PC-3 (cell line): ENCODE measurements at regions not wholly inside any gene's neighbourhood (a gene's known extent, or its start where the extent isn't known, plus 50 kb on each side); places are given as distances from the start of the nearest gene placed in this dataset.

ENCODE experiments used
- CTCF ChIP-seq: fragments of 300-600 bp; sonication (generic); conservative IDR thresholded peaks from 2 replicates; pipeline ENCODE4 v1.5.1; 2017; ENCODE audit warnings: antibody characterized with exemption, low read depth, mild to moderate bottlenecking, low read length
- EZH2 ChIP-seq: fragments of 300-600 bp; sonication (generic); IDR thresholded peaks from one replicate; pipeline ENCODE4 v1.6.1; 2017; ENCODE audit warnings: antibody characterized with exemption, mild to moderate bottlenecking, low read length; ENCODE audit not compliant: unreplicated experiment
- EZH2phosphoT487 ChIP-seq: fragments of 300-600 bp; sonication (generic); IDR thresholded peaks from 2 replicates; pipeline ENCODE4 v1.6.1; 2018; ENCODE audit warnings: mild to moderate bottlenecking, antibody characterized with exemption, low read length, borderline replicate concordance

GRCh38 chr3:6785726-6786125, 75.2 kb upstream of the GRM7 start:
- TF ChIP-seq EZH2 (no peak), CTCF (no peak), EZH2phosphoT487 (no peak)
